ENCODE measurements at regions not wholly inside any gene's neighbourhood (a gene's known extent, or its start where the extent isn't known, plus 50 kb on each side); places are given as distances from the start of the nearest gene placed in this dataset.

GRCh38 chr1:219352961-219353651 lies 179.4 kb downstream of the LYPLAL1 start:
- no peaks in the 10 kb centered on the region for H3K9me3 ChIP-seq (ENCODE audit: control insufficient read depth in 2 of 2, low read length in 2 of 2)

DNA sequence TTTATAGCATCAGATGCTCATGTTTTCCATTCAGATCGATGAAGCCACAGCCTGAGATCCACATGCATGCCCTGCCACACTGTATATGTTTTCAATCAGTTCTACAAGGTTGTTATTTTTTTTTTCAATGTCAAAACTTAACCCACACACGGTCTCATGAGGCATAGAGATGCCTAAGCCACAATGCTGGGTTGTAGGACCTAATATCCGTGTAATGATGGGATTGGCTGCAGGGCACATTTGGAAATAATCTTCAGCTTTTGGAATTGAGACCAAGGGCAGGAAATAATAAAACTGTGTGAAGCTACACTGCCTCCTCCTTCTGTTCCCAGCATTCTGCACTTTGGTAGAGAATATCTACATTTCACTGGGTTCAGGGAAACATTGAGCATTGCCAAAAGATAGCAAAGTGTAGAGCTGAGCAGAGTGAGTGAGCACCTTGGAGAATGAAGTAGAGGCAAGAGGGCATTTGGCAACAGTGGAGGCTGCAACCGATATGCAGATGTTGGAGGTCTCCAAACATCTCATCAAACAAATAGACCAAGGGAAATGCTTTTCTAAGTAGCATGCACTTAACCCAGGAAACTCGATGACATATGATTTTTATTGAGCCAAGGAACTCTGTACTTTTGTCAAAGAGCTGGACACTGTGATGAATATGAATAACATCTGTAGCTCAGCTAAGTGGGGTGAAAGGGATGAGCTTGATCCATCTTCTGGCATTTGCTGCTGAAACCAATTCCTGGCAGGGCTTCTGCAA lies 176.7 kb downstream of the LYPLAL1 start:
- no peak overlapping the region for H3K4me3 ChIP-seq (ENCODE audit: low read length in 2 of 2)
- no peak overlapping the region for H3K27ac ChIP-seq (ENCODE audit: low read depth in 2 of 2, low read length in 2 of 2)
- no peak overlapping the region for H3K9ac ChIP-seq (ENCODE audit: low read depth in 1 of 2, low read length in 2 of 2)
- H3K4me1 ChIP-seq (ENCODE audit: control insufficient read depth in 2 of 2, insufficient read depth in 2 of 2, low read length in 2 of 2) = no peaks in the 10 kb centered on the region
- no peaks in the 10 kb centered on the region for H3K36me3 ChIP-seq (ENCODE audit: control insufficient read depth in 2 of 2, insufficient read depth in 2 of 2, low read length in 2 of 2)
- H3K9me3 ChIP-seq (ENCODE audit: control insufficient read depth in 2 of 2, low read length in 2 of 2) = no peaks in the 10 kb centered on the region
- no peaks in the 10 kb centered on the region for H3K27me3 ChIP-seq (ENCODE audit: control insufficient read depth in 2 of 2, insufficient read depth in 2 of 2, low read length in 2 of 2)

More at GRCh38 chr1:219352961-219353651, 179.4 kb downstream of the LYPLAL1 start:
- Histone ChIP-seq H3K27me3 (ENCODE audit: control insufficient read depth in 2 of 2, insufficient read depth in 2 of 2, low read length in 2 of 2) (no peaks in the 10 kb centered on the region), H3K36me3 (ENCODE audit: control insufficient read depth in 2 of 2, insufficient read depth in 2 of 2, low read length in 2 of 2) (no peaks in the 10 kb centered on the region), H3K27ac (ENCODE audit: low read depth in 2 of 2, low read length in 2 of 2) (no peak overlapping the region), H3K4me1 (ENCODE audit: control insufficient read depth in 2 of 2, insufficient read depth in 2 of 2, low read length in 2 of 2) (no peaks in the 10 kb centered on the region), H3K9ac (ENCODE audit: low read depth in 1 of 2, low read length in 2 of 2) (no peak overlapping the region), H3K4me3 (ENCODE audit: low read length in 2 of 2) (no peak overlapping the region)

- H3K4me3 ChIP-seq (ENCODE audit: low read length in 2 of 2) = no peak overlapping the region
- H3K9me3 ChIP-seq (ENCODE audit: control insufficient read depth in 2 of 2, low read length in 2 of 2) = no peaks in the 10 kb centered on the region
- no peak overlapping the region for H3K9ac ChIP-seq (ENCODE audit: low read depth in 1 of 2, low read length in 2 of 2)
- no peak overlapping the region for H3K27ac ChIP-seq (ENCODE audit: low read depth in 2 of 2, low read length in 2 of 2)
- H3K36me3 ChIP-seq (ENCODE audit: control insufficient read depth in 2 of 2, insufficient read depth in 2 of 2, low read length in 2 of 2) = no peaks in the 10 kb centered on the region
- H3K4me1 ChIP-seq (ENCODE audit: control insufficient read depth in 2 of 2, insufficient read depth in 2 of 2, low read length in 2 of 2) = no peaks in the 10 kb centered on the region
- no peaks in the 10 kb centered on the region for H3K27me3 ChIP-seq (ENCODE audit: control insufficient read depth in 2 of 2, insufficient read depth in 2 of 2, low read length in 2 of 2)
Measured at GRCh38 chr1:219347921-219348391, 174.3 kb downstream of the LYPLAL1 start.

GRCh38 chr1:219347376-219347775 lies 173.7 kb downstream of the LYPLAL1 start:
- Histone ChIP-seq H3K27ac (ENCODE audit: low read depth in 2 of 2, low read length in 2 of 2) (no peak overlapping the region), H3K4me3 (ENCODE audit: low read length in 2 of 2) (no peak overlapping the region), H3K9me3 (ENCODE audit: control insufficient read depth in 2 of 2, low read length in 2 of 2) (no peaks in the 10 kb centered on the region), H3K27me3 (ENCODE audit: control insufficient read depth in 2 of 2, insufficient read depth in 2 of 2, low read length in 2 of 2) (no peaks in the 10 kb centered on the region), H3K36me3 (ENCODE audit: control insufficient read depth in 2 of 2, insufficient read depth in 2 of 2, low read length in 2 of 2) (no peaks in the 10 kb centered on the region), H3K4me1 (ENCODE audit: control insufficient read depth in 2 of 2, insufficient read depth in 2 of 2, low read length in 2 of 2) (no peaks in the 10 kb centered on the region), H3K9ac (ENCODE audit: low read depth in 1 of 2, low read length in 2 of 2) (no peak overlapping the region)

DNA sequence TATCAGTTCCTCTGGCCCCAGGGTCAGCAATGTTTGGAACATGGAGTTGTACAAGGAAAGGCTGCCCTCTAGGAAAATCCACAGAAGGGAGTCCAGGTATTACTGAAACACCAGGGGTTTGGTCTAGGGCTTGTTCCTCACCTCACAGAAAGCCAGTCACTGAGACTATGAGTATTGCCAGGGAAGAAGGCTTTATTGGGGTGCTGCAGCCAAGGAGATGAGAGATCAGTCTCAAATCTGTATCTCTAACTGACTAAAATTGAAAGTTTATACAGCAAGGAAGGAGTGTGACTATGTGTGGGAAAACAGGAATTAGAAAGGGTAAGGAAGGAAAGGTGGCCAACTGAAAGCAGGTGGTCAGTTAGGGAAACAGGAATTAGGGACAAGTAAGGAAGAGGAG lies 172.3 kb downstream of the LYPLAL1 start:
- Histone ChIP-seq H3K9ac (ENCODE audit: low read depth in 1 of 2, low read length in 2 of 2) (no peak overlapping the region), H3K4me3 (ENCODE audit: low read length in 2 of 2) (no peak overlapping the region), H3K36me3 (ENCODE audit: control insufficient read depth in 2 of 2, insufficient read depth in 2 of 2, low read length in 2 of 2) (no peaks in the 10 kb centered on the region), H3K27ac (ENCODE audit: low read depth in 2 of 2, low read length in 2 of 2) (no peak overlapping the region), H3K4me1 (ENCODE audit: control insufficient read depth in 2 of 2, insufficient read depth in 2 of 2, low read length in 2 of 2) (no peaks in the 10 kb centered on the region), H3K9me3 (ENCODE audit: control insufficient read depth in 2 of 2, low read length in 2 of 2) (no peaks in the 10 kb centered on the region), H3K27me3 (ENCODE audit: control insufficient read depth in 2 of 2, insufficient read depth in 2 of 2, low read length in 2 of 2) (no peaks in the 10 kb centered on the region)

DNA sequence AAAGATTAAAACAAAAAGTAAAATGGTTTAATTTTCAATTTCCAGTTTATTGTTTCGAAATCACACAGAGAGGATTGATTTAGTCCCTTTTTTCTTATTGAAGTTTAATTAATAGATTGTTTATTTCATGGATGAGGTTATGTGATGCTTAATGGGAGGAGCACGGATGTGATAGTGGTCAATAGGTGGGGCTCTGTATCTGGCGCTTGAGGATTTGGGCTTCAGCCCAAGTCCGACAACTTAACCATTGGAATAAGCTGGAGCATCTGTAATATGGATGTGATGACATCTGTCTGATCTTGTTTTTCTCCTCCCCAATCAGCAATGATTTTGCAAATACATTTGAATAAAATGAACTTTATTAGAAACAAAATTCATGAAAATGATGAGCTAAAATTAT lies 169.2 kb downstream of the LYPLAL1 start:
- no peak overlapping the region for H3K4me3 ChIP-seq (ENCODE audit: low read length in 2 of 2)
- no peaks in the 10 kb centered on the region for H3K36me3 ChIP-seq (ENCODE audit: control insufficient read depth in 2 of 2, insufficient read depth in 2 of 2, low read length in 2 of 2)
- H3K27me3 ChIP-seq (ENCODE audit: control insufficient read depth in 2 of 2, insufficient read depth in 2 of 2, low read length in 2 of 2) = no peaks in the 10 kb centered on the region
- H3K9ac ChIP-seq (ENCODE audit: low read depth in 1 of 2, low read length in 2 of 2) = no peak overlapping the region
- no peak overlapping the region for H3K27ac ChIP-seq (ENCODE audit: low read depth in 2 of 2, low read length in 2 of 2)
- H3K4me1 ChIP-seq (ENCODE audit: control insufficient read depth in 2 of 2, insufficient read depth in 2 of 2, low read length in 2 of 2) = no peaks in the 10 kb centered on the region
- H3K9me3 ChIP-seq (ENCODE audit: control insufficient read depth in 2 of 2, low read length in 2 of 2) = no peaks in the 10 kb centered on the region

- Histone ChIP-seq H3K27me3 (ENCODE audit: control insufficient read depth in 2 of 2, insufficient read depth in 2 of 2, low read length in 2 of 2) (no peaks in the 10 kb centered on the region), H3K9me3 (ENCODE audit: control insufficient read depth in 2 of 2, low read length in 2 of 2) (no peaks in the 10 kb centered on the region), H3K4me3 (ENCODE audit: low read length in 2 of 2) (no peak overlapping the region), H3K9ac (ENCODE audit: low read depth in 1 of 2, low read length in 2 of 2) (no peak overlapping the region), H3K36me3 (ENCODE audit: control insufficient read depth in 2 of 2, insufficient read depth in 2 of 2, low read length in 2 of 2) (no peaks in the 10 kb centered on the region), H3K4me1 (ENCODE audit: control insufficient read depth in 2 of 2, insufficient read depth in 2 of 2, low read length in 2 of 2) (no peaks in the 10 kb centered on the region), H3K27ac (ENCODE audit: low read depth in 2 of 2, low read length in 2 of 2) (no peak overlapping the region)
Measured at GRCh38 chr1:219340796-219341195, 167.1 kb downstream of the LYPLAL1 start.

GRCh38 chr1:219339466-219339865 lies 165.8 kb downstream of the LYPLAL1 start:
- H3K4me3 ChIP-seq (ENCODE audit: low read length in 2 of 2) = no peak overlapping the region
- H3K27ac ChIP-seq (ENCODE audit: low read depth in 2 of 2, low read length in 2 of 2) = no peak overlapping the region
- no peaks in the 10 kb centered on the region for H3K9me3 ChIP-seq (ENCODE audit: control insufficient read depth in 2 of 2, low read length in 2 of 2)
- H3K9ac ChIP-seq (ENCODE audit: low read depth in 1 of 2, low read length in 2 of 2) = no peak overlapping the region
- H3K36me3 ChIP-seq (ENCODE audit: control insufficient read depth in 2 of 2, insufficient read depth in 2 of 2, low read length in 2 of 2) = no peaks in the 10 kb centered on the region
- no peaks in the 10 kb centered on the region for H3K27me3 ChIP-seq (ENCODE audit: control insufficient read depth in 2 of 2, insufficient read depth in 2 of 2, low read length in 2 of 2)
- H3K4me1 ChIP-seq (ENCODE audit: control insufficient read depth in 2 of 2, insufficient read depth in 2 of 2, low read length in 2 of 2) = no peaks in the 10 kb centered on the region

- H3K27ac ChIP-seq (ENCODE audit: low read depth in 2 of 2, low read length in 2 of 2) = no peak overlapping the region
- H3K4me3 ChIP-seq (ENCODE audit: low read length in 2 of 2) = no peak overlapping the region
- H3K36me3 ChIP-seq (ENCODE audit: control insufficient read depth in 2 of 2, insufficient read depth in 2 of 2, low read length in 2 of 2) = no peaks in the 10 kb centered on the region
- H3K9me3 ChIP-seq (ENCODE audit: control insufficient read depth in 2 of 2, low read length in 2 of 2) = no peaks in the 10 kb centered on the region
- no peak overlapping the region for H3K9ac ChIP-seq (ENCODE audit: low read depth in 1 of 2, low read length in 2 of 2)
- no peaks in the 10 kb centered on the region for H3K27me3 ChIP-seq (ENCODE audit: control insufficient read depth in 2 of 2, insufficient read depth in 2 of 2, low read length in 2 of 2)
- H3K4me1 ChIP-seq (ENCODE audit: control insufficient read depth in 2 of 2, insufficient read depth in 2 of 2, low read length in 2 of 2) = no peaks in the 10 kb centered on the region
Measured at GRCh38 chr1:219337588-219337987, 163.9 kb downstream of the LYPLAL1 start.

GRCh38 chr1:219333626-219334025 lies 159.9 kb downstream of the LYPLAL1 start:
- Histone ChIP-seq H3K36me3 (ENCODE audit: control insufficient read depth in 2 of 2, insufficient read depth in 2 of 2, low read length in 2 of 2) (no peaks in the 10 kb centered on the region), H3K27ac (ENCODE audit: low read depth in 2 of 2, low read length in 2 of 2) (no peak overlapping the region), H3K9ac (ENCODE audit: low read depth in 1 of 2, low read length in 2 of 2) (no peak overlapping the region), H3K9me3 (ENCODE audit: control insufficient read depth in 2 of 2, low read length in 2 of 2) (no peaks in the 10 kb centered on the region), H3K4me3 (ENCODE audit: low read length in 2 of 2) (no peak overlapping the region), H3K4me1 (ENCODE audit: control insufficient read depth in 2 of 2, insufficient read depth in 2 of 2, low read length in 2 of 2) (no peaks in the 10 kb centered on the region), H3K27me3 (ENCODE audit: control insufficient read depth in 2 of 2, insufficient read depth in 2 of 2, low read length in 2 of 2) (no peaks in the 10 kb centered on the region)

Data from mucosa of rectum (tissue), 2 donors.